Parathyroid adenoma (tissue), 2 donors: ENCODE measurements at regions not wholly inside any gene's neighbourhood (a gene's known extent, or its start where the extent isn't known, plus 50 kb on each side); places are given as distances from the start of the nearest gene placed in this dataset.

Experiments
- H2AFZ ChIP-seq: fragments of 300-600 bp; sonication (generic); one replicate; pipeline ENCODE4 v1.7.0; 2017; ENCODE audit warnings: antibody characterized with exemption, mild to moderate bottlenecking
- H3K27ac ChIP-seq: fragments of 300-600 bp; sonication (generic); one replicate; pipeline ENCODE4 v1.7.0; 2017
- H3K27me3 ChIP-seq: fragments of 300-600 bp; sonication (generic); one replicate; pipeline ENCODE4 v1.7.0; 2017; ENCODE audit warnings: low read length; ENCODE audit not compliant: control insufficient read depth, insufficient read depth
- H3K36me3 ChIP-seq: fragments of 300-600 bp; sonication (generic); one replicate; pipeline ENCODE4 v1.7.0; 2017; ENCODE audit warnings: low read length; ENCODE audit not compliant: control insufficient read depth, insufficient read depth
- H3K4me1 ChIP-seq: fragments of 300-600 bp; sonication (generic); one replicate; pipeline ENCODE4 v1.7.0; 2017; ENCODE audit warnings: control low read depth
- H3K4me2 ChIP-seq: fragments of 300-600 bp; sonication (generic); one replicate; pipeline ENCODE4 v1.7.0; 2017; ENCODE audit warnings: low read length
- H3K4me3 ChIP-seq: fragments of 300-600 bp; sonication (generic); one replicate; pipeline ENCODE4 v1.7.0; 2017; ENCODE audit warnings: low read depth, low read length
- H3K79me2 ChIP-seq: fragments of 300-600 bp; sonication (generic); one replicate; pipeline ENCODE4 v1.7.0; 2017; ENCODE audit warnings: control low read depth
- H3K9ac ChIP-seq: fragments of 300-600 bp; sonication (generic); one replicate; pipeline ENCODE4 v1.7.0; 2017; ENCODE audit warnings: mild to moderate bottlenecking
- H3K9me3 ChIP-seq: fragments of 300-600 bp; sonication (generic); one replicate; pipeline ENCODE4 v1.7.0; 2017; ENCODE audit warnings: low read length; ENCODE audit not compliant: control insufficient read depth
- CTCF ChIP-seq: fragments of 300-600 bp; sonication (generic); IDR thresholded peaks from one replicate; pipeline ENCODE4 v1.7.0; 2017; ENCODE audit warnings: antibody characterized with exemption, mild to moderate bottlenecking
- donor health status: primary hyperparathyroidism.

- H3K9ac ChIP-seq = no peak overlapping the region
- no peaks in the 10 kb centered on the region for H3K36me3 ChIP-seq
- H3K4me1 ChIP-seq = peaks cover under 1% of the 10 kb centered on the region
- no peaks in the 10 kb centered on the region for H3K27me3 ChIP-seq
- H3K4me2 ChIP-seq = no peak overlapping the region
- no peak overlapping the region for H3K27ac ChIP-seq
- H3K79me2 ChIP-seq = no peaks in the 10 kb centered on the region
- TF ChIP-seq CTCF = no peak
- no peaks in the 10 kb centered on the region for H3K9me3 ChIP-seq
- H3K4me3 ChIP-seq = no peak overlapping the region
- H2AFZ ChIP-seq = no peak overlapping the region
Observed at GRCh38 chr5:61730866-61731265, 398.8 kb downstream of the ZSWIM6 start.

GRCh38 chr5:61731267-61731945 lies 399.3 kb downstream of the ZSWIM6 start:
- Histone ChIP-seq H3K9me3 (no peaks in the 10 kb centered on the region), H3K4me2 (no peak overlapping the region), H3K9ac (no peak overlapping the region), H3K79me2 (no peaks in the 10 kb centered on the region), H3K4me3 (no peak overlapping the region), H3K36me3 (no peaks in the 10 kb centered on the region), H3K27me3 (no peaks in the 10 kb centered on the region), H3K4me1 (no peaks in the 10 kb centered on the region), H2AFZ (no peak overlapping the region), H3K27ac (no peak overlapping the region)
- no peak for TF ChIP-seq CTCF

GRCh38 chr5:61731946-61732314 lies 399.9 kb downstream of the ZSWIM6 start:
- Histone ChIP-seq H3K4me1 (no peaks in the 10 kb centered on the region), H3K27ac (no peak overlapping the region), H3K36me3 (no peaks in the 10 kb centered on the region), H3K4me3 (no peak overlapping the region), H3K9me3 (no peaks in the 10 kb centered on the region), H2AFZ (no peak overlapping the region), H3K9ac (no peak overlapping the region), H3K4me2 (no peak overlapping the region), H3K27me3 (no peaks in the 10 kb centered on the region), H3K79me2 (no peaks in the 10 kb centered on the region)
- no peak for TF ChIP-seq CTCF

- no peak overlapping the region for H3K9ac ChIP-seq
- H3K4me3 ChIP-seq = no peak overlapping the region
- H3K4me1 ChIP-seq = no peaks in the 10 kb centered on the region
- H3K27me3 ChIP-seq = no peaks in the 10 kb centered on the region
- no peak for TF ChIP-seq CTCF
- H2AFZ ChIP-seq = no peak overlapping the region
- H3K79me2 ChIP-seq = no peaks in the 10 kb centered on the region
- no peak overlapping the region for H3K27ac ChIP-seq
- H3K36me3 ChIP-seq = no peaks in the 10 kb centered on the region
- no peak overlapping the region for H3K4me2 ChIP-seq
- no peaks in the 10 kb centered on the region for H3K9me3 ChIP-seq
Observed at GRCh38 chr5:61732369-61732768, 400.3 kb downstream of the ZSWIM6 start.

- Histone ChIP-seq H3K4me1 (no peaks in the 10 kb centered on the region), H3K9me3 (no peaks in the 10 kb centered on the region), H3K4me3 (no peak overlapping the region), H3K36me3 (no peaks in the 10 kb centered on the region), H3K27ac (no peak overlapping the region), H2AFZ (no peak overlapping the region), H3K9ac (no peak overlapping the region), H3K27me3 (no peaks in the 10 kb centered on the region), H3K79me2 (no peaks in the 10 kb centered on the region), H3K4me2 (no peak overlapping the region)
- no peak for TF ChIP-seq CTCF
Observed at GRCh38 chr5:61732796-61733195, 400.7 kb downstream of the ZSWIM6 start.
